SHP77 treated with DMSO at 0.1 percent for 48 hours (cell line): ENCODE measurements at regions not wholly inside any gene's neighbourhood (a gene's known extent, or its start where the extent isn't known, plus 50 kb on each side); places are given as distances from the start of the nearest gene placed in this dataset.
"Not testable (repeated sequence)": the region's sequence is repeated elsewhere in the genome, so short reads cannot be mapped to it uniquely, and the experiment has no call there.

Experiments used
- DNase-seq: peaks from one replicate; lab custom pipeline; 2025; lab: John Stamatoyannopoulos, UW

GRCh38 chr2:12543978-12544558 is 172.7 kb upstream of the TRIB2 start:
- DNase-seq: no peak

- no peak for DNase-seq
Measured at GRCh38 chr2:12547566-12548170, 169.1 kb upstream of the TRIB2 start.

GRCh38 chr2:12548906-12549305 is 167.8 kb upstream of the TRIB2 start:
- DNase-seq: no peak

DNA sequence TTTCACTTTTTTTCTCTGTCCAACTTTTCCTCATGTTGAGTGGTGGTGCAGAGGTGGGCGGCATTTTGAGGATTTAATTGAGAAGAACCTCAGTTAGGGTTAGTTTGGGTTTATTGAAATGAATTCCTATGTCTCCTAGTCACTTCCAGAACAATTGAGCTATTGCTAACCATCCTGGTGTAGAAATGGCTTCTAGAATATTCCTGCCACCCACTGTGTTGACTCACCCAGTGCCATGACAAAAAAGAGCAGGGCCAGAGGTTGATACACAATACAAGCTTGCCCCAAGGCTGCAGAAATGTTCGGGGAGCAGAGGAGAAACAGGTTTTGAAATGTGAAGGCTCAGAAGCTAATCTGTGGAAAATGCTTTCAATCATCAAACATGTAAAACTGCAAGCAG is 167.1 kb upstream of the TRIB2 start:
- no peak for DNase-seq

DNA sequence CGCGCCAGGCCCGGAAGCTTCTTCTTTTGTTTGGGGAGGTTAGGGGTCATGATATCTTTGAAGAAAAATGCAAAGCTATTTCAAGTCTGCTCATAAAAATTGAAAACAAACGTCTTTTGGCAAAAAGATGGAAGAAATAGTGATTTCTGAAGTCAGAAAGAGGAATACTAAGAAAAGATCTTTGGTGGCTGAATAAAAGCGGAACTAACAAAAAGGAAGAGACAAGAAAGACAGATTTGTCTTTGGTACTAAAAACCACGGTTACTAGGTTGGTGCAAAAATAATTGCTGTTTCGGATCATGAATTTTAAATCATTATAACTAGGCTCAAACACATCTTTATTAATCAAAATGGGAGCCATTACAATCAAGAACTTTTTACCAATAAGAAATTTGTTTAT is 164.6 kb upstream of the TRIB2 start:
- no peak for DNase-seq

GRCh38 chr2:12554224-12555011 is 162.3 kb upstream of the TRIB2 start:
- DNase-seq: peak; percentile 45

- no peak for DNase-seq
Measured at GRCh38 chr2:12555012-12555645, 161.6 kb upstream of the TRIB2 start.

GRCh38 chr2:12556762-12557161 is 160.0 kb upstream of the TRIB2 start:
- no peak for DNase-seq

- no peak for DNase-seq
Measured at GRCh38 chr2:12557688-12558087, 159.0 kb upstream of the TRIB2 start.

DNA sequence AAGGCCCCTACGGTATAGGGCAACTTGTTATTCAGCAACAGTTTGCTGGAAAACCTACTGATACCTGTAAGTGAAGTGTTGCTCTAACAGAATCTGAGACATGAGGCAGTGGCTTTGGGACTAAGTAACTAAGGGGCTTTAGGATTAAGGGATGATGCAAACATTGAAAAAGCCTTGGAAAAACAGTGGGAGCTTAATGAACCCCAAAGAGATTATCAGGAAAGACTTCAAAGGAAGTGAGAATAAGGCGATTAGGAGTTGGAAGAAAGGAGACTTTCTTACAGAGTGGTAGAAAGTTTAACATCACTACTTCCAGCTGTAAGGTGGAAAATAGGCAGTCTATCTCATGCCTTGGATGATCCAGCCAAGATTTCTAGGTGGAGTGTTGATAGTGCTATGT is 158.2 kb upstream of the TRIB2 start:
- DNase-seq: no peak

GRCh38 chr2:12560618-12561017 is 156.1 kb upstream of the TRIB2 start:
- no peak for DNase-seq

- DNase-seq: no peak
Measured at GRCh38 chr2:12567411-12567810, 149.3 kb upstream of the TRIB2 start.

- not testable (repeated sequence) for DNase-seq
Measured at GRCh38 chr2:12569510-12569909, 147.2 kb upstream of the TRIB2 start.

DNA sequence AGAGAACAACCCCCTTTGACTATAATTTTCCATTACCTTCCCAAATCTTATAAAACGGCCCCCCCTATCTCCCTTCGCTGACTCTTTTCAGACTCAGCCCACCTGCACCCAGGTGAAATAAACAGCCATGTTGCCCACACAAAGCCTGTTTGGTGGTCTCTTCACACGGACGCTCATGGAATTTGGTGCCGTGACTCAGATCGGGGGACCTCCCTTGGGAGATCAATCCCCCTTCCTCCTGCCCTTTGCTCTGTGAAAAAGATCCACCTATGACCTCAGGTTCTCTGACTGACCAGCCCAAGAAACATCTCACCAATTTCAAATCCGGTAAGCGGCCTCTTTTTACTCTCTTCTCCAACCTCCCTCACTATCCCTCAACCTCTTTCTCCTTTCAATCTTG is 146.8 kb upstream of the TRIB2 start:
- not testable (repeated sequence) for DNase-seq

GRCh38 chr2:12577091-12577490 is 139.6 kb upstream of the TRIB2 start:
- DNase-seq: no peak

DNA sequence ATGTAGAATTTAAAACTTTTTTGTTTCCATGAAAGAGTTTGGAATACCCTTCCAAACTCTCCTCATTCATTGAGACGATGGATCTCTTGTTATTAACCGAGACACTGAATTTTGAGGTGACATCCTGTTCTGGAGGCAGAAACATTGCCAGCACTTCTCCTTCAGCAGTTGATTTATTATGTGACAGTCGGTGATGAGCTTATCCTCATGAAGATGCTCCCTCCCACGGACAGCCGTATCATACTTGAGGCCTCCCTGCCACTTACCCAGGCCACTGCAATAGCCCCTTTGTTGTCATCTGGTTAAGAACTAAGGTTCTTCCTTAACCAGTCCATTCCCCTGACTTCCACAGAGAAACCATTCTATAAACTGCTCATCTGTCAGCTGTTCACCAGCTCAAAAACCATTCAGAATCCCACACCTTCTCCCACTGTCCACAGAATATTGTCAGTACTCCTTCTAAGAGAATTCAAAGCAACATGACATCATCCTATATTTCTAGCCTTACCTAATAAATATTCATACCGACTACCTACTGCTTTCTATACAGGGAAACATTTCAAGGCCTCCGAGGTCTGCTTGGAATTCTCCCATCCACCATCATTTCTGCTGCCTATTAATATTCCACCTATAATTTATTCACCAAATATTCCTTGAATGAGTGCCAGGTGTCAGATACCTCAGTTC is 139.0 kb upstream of the TRIB2 start:
- no peak for DNase-seq

DNA sequence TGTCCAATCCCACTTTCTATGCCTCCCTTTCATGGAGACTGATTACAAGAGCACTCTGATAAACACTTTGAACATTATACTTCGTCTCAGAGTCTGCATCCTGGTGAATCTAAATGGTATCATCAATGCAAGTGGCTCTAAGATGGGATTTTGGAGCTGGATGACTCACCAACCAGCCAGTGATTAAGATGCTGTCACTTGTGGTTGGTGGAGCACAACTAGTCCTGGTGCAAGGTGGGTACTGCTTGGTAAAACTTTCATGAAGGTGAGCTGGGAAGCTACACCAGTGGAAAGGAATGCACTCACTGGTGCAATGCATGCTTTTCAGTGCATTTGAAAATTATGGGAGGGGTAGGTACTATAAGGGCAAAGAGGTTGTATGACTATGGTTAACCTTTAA is 137.7 kb upstream of the TRIB2 start:
- no peak for DNase-seq

DNA sequence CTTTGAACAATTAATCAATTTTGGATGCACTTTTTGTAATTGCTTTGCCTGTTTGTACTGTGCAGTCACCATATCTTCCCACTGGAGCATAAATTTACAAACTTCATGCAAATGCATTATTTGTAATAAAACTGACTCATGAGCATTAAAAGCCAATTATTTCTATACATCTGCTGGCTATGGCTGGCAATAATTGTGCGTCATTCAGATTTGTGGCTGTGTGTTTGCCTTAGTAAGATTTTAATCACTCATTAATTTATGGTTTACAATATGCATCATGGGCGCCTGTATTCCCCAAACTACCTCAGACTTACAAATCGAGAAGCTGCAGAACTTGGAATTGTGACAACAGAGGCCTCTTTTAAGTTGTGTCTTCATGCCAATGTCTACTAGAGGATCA is 132.4 kb upstream of the TRIB2 start:
- no peak for DNase-seq

DNA sequence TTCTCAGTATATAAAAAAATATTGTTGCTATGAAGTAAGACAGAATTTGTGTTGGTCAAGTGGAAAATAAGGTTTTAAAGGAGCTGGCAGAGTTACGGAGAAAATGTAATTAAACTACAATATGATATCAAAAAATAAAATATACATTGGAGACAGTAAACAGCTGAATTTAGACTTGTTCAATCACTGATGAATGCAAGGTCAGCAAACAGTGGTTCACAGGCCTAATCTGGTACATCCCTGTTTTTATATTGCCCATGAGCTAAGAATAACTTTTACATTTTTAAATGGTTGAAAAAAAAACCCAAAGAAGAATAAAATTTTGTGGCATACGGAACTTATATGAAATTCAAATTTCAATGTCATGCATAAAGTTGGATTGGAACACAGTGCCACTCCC is 131.0 kb upstream of the TRIB2 start:
- no peak for DNase-seq

DNA sequence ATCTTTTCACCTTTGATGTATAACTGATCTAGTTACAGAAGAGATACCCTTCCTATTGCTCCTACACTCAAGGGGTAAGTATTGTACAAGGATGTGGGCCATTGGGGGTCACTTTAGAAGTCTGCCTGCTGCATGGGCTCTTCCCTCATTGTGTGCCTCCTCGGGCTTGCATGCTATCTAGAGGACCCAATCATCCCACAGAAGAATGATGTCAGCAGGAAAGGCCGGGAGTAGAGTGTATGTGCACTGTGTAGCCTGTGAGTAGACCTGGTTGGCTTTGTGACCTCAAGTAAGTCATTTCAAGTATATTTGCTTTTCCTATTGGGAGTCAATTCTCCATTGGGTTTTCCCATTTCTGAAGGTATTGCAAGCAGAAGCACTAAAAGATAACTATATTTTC is 129.5 kb upstream of the TRIB2 start:
- DNase-seq: no peak

- DNase-seq: no peak
Measured at GRCh38 chr2:12587729-12588522, 128.8 kb upstream of the TRIB2 start.

- no peak for DNase-seq
Measured at GRCh38 chr2:12588986-12589385, 127.8 kb upstream of the TRIB2 start.
